SH-SY5Y (cell line): ENCODE measurements at regions not wholly inside any gene's neighbourhood (a gene's known extent, or its start where the extent isn't known, plus 50 kb on each side); places are given as distances from the start of the nearest gene placed in this dataset.

ENCODE experiments used
- GATA2 ChIP-seq: IDR thresholded peaks from 2 replicates; pipeline ENCODE4 v1.6.1; 2011; ENCODE audit warnings: mild to moderate bottlenecking, low read depth, low read length
- GATA3 ChIP-seq: IDR thresholded peaks from 2 replicates; pipeline ENCODE4 v1.6.1; 2011; ENCODE audit warnings: low read depth, mild to moderate bottlenecking, low read length, moderate library complexity

DNA sequence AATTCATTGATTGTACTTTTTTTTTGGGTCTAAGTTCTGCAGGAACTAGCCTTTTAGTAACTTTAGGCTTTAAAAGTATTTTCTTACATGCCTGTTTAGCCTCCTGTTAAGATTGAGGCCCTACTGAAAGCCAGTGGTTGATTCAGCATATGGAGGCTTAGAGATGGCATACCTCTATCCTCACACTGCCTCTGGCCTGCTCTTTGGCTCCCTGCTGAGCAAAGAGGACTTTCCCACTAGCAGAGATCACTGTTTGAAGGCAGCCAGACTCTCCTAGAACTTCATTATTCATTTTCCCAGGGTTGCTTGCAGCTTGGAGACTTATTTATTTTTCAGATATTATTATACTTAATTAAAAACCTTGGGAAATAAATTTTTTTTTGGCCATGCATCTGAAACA lies 405.6 kb upstream of the MEX3C start:
- TF ChIP-seq GATA2, result no peak
- no peak for TF ChIP-seq GATA3
